ENCODE measurements at regions not wholly inside any gene's neighbourhood (a gene's known extent, or its start where the extent isn't known, plus 50 kb on each side); places are given as distances from the start of the nearest gene placed in this dataset.
A peak's percentile ranks its signal among the peaks of the same experiment; 100 is the strongest.

- no peak for DNase-seq
These were observed 153.3 kb upstream of the RPS6KA3 start for GRCh38 chrX:20420058-20420457.

- no peak for DNase-seq
These were observed 151.9 kb upstream of the RPS6KA3 start for GRCh38 chrX:20418379-20419150.

DNA sequence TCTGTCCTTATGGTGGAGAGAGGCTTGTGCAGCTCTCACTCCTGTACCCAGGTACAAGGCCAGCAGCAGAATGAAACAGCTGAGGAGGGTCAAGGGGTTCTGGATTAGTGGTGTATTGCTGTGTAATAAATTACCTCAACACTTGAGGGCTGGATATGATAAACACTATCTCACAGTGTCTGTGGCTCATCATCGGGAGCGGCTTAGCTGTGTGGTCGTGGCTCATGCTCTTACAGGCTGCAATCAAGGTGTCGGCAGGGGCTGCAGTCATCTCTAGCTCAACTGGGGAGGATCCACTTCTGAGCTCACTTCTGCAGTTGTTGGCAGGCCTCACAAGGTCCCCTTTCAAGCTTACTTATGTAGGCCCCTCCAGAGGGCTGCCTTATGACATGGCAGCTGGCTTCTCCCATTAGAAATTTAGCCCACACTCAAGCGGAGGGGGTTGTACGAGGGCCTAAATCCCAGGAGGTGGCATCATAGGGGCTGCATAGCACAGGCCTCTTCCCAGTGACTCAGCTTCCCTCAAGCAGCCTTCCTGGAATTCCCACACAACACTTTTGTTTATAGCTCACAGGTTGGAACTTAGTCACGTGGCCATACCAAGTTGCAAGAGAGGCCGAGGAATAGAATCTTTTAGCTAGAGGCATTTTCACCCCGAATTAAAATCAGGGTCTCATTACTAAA, 148.2 kb upstream of the RPS6KA3 start:
- DNase-seq: no peak

DNA sequence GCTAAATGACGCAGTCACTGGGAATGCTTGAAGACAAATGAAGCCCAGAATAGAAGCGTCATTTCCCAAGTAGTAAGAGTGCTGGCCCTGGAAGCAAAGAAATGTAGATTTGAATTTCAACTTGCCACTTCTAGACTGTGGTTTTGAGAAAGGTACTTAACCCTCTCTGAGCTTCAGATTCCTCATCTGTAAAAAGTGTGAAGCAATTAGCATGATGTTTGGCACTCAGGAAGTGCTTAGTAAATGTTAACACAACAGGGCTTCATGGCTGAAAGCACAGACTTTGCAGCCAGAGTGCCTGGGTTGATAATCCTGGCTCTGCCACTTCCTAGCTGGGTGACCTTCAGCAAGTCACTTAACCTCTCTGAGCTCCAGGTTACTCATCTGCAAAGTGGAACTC, 147.4 kb upstream of the RPS6KA3 start:
- no peak for DNase-seq

GRCh38 chrX:20412871-20413486, 146.3 kb upstream of the RPS6KA3 start:
- no peak for DNase-seq

DNA sequence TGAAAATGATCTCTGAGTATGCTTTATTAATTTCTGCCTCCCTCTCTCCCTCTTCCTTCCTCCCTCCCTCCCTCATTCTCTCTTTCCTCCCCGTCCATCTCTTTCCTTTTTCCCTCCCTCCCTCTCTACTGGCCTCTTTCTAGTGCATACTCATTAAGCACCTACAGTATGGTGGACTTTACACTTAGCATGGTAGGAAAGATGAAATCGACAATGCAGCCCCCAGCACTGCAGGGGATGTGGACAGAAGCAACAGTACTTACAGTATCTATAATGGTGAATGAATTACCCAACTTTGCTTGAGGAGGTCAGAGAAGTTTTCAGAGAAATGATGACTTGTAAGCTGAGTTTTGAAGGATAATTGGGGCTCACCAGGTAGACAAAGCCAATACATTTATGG, 143.8 kb upstream of the RPS6KA3 start:
- no peak for DNase-seq

GRCh38 chrX:20409991-20410390, 143.3 kb upstream of the RPS6KA3 start:
- no peak for DNase-seq

GRCh38 chrX:20402956-20403355, 136.2 kb upstream of the RPS6KA3 start:
- DNase-seq: no peak

- DNase-seq: no peak
These were observed 133.2 kb upstream of the RPS6KA3 start for GRCh38 chrX:20399728-20400414.

GRCh38 chrX:20397587-20397986, 130.9 kb upstream of the RPS6KA3 start:
- DNase-seq: no peak

GRCh38 chrX:20394451-20394850, 127.7 kb upstream of the RPS6KA3 start:
- DNase-seq: no peak

GRCh38 chrX:20393944-20394343, 127.2 kb upstream of the RPS6KA3 start:
- DNase-seq: no peak

DNA sequence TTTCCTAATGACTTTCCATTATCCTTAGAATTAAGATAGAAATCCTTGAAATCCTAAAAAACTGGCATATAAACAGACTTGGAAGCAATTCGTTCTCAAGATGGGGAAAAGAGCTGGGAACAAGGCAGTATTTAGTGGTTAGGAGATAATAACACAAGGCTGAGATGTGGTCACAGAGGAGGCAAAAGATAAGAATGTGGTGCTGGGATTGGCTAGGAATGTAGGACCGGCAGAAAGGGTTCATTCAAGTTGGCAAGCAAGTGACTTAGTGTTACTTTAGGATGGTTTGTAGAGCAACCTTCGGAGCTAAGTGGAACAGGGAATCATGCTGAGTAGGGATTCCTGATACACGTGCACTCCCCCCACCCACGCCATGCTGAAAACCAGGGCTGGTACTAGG, 121.9 kb upstream of the RPS6KA3 start:
- DNase-seq: no peak

DNA sequence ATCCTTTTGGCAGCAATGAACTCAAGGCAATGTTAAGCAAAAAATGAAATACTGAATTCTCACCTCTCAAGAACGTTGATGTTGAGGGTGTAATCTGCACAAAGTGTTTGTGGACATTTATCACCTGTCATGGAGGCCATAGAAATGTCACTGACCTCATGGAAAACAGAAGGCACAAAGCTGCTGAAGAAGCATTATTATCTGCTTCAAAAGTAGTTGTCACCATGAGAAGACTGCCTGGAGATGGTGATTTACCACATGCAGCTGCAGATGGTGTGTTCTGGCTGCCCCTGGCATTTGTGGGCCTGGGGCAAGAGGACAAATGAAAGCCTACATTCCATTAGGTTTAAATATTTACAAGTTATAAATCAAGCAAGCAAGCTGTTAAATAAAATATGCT, 116.8 kb upstream of the RPS6KA3 start:
- DNase-seq: no peak

DNA sequence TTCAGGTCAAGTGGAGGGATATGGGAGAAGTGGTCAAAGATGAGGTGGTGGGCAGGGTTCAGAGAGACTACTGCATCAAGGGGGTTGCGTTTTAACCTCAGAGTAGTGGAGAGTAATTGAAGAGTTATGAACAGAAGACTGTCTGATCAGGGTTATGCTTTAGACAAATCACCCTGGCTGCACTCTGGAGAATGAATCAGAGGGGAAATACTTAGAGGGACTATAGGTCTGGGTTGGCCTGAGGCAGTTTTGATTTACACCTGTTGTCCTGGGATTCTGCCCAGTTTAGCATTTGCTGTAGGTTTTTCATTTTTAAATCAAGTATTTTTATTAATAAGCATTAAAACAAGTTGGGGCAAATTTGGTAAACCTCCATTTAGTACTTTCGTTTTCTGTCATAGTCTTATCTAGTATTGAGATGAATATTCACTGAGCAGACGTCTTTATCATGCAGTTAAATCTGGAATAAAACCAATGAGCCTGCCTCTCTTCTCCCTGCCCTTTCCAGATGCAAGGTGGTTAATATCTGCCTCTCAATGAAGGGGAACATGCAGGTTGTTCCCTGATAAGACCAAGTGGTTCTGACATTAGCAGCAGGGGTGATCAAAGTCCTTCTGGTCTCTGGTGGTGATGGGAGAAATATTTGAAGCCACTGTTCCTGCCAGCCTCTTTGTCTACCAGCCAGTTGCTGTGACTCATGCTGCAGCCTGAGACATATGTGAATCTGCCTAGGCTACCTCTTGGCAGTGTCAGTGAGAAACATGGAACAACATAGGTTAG, 116.0 kb upstream of the RPS6KA3 start:
- peak; percentile 6 for DNase-seq

- no peak for DNase-seq
These were observed 115.4 kb upstream of the RPS6KA3 start for GRCh38 chrX:20382082-20382481.

- no peak for DNase-seq
These were observed 111.7 kb upstream of the RPS6KA3 start for GRCh38 chrX:20378233-20378920.

GRCh38 chrX:20374900-20375438, 108.3 kb upstream of the RPS6KA3 start:
- DNase-seq: no peak

DNA sequence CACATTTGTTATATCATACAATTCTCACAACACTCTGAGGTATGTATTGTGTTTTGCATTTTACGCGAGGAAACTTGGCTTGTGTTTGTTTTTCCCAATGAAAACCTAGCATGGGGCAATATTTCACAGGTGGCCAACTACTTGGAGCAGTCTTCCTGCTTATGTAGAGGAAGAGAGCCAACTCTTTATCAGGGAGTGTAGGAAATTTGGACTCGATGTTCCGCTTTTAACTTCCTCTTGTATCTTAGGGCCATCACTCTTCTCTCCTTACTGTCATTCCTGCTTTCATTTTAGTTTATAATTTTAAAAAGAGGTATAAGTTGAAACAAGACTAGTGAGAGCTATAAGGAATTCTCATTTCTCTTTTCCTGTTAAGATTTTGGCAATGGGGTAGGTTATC, 107.7 kb upstream of the RPS6KA3 start:
- DNase-seq: no peak

- DNase-seq: no peak
These were observed 106.4 kb upstream of the RPS6KA3 start for GRCh38 chrX:20373063-20373462.

DNA sequence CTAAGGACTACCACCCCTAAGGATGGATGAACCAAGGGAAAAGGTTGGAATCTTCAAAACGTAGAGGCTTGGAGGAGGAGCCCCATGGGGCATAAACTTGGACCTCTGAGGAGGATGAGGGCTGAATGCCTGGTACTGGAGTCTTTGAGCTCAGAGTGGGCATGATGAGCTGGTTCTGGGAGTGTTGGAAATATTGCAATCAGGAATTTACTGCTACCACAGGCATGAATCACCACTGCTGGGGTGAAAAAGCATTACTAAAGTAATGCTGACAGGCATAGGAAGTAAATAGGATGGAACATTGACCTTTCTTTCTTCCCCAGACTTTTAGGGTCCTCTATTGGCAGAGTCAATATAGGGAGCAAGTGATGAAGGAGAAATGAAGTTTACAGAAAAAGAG, 105.8 kb upstream of the RPS6KA3 start:
- no peak for DNase-seq

DNA sequence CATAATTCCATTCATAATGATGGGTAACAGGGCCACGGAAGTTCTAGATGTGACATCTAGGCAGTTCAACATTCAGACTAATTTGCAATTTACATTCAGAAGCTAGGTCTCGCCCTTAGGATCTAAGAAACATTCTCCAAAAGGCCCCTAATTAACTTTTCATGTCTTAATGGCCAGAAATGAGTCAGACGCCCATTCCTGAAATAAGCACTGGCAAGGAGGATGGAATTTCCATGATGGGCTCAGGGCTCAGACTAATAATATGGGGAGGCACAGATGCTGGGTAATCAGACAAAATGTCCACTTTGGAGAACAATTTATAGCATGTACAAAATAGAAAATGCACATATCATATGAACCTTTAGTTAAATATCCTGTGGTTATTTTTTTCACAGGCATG, 102.8 kb upstream of the RPS6KA3 start:
- no peak for DNase-seq
